Activated naive CD8-positive, alpha-beta T cell treated with anti-CD3 and anti-CD28 coated beads, Interleukin-2, amount 10 ng/mL, durations not matched to agents 7 days and 5 days (primary cell): ENCODE measurements at regions not wholly inside any gene's neighbourhood (a gene's known extent, or its start where the extent isn't known, plus 50 kb on each side); places are given as distances from the start of the nearest gene placed in this dataset.
A peak's percentile ranks its signal among the peaks of the same experiment; 100 is the strongest.

ENCODE experiments used
- ATAC-seq: fragments of 150-1000 bp; cut with Tn5 transposase; one replicate; pipeline ENCODE4 v1.10.0; 2021; ENCODE audit warnings: low read depth, moderate library complexity
- POLR2A ChIA-PET: fragments of 350-600 bp; sonication (Branson Sonifier 250); formaldehyde crosslinking; loops from one replicate; lab custom pipeline; 2021; ENCODE audit warnings: antibody characterized with exemption; lab: Charles Lee
- DNase-seq: peaks from one replicate; pipeline ENCODE4 v3.0.0; 2021
- H3K27ac Mint-ChIP-seq: one replicate; pipeline ENCODE4 v1.8.0; 2022; ENCODE audit warnings: mild to moderate bottlenecking, mixed read lengths
- H3K27me3 Mint-ChIP-seq: one replicate; pipeline ENCODE4 v1.8.0; 2022; ENCODE audit warnings: mild to moderate bottlenecking, moderate library complexity, mixed read lengths
- H3K36me3 Mint-ChIP-seq: one replicate; pipeline ENCODE4 v1.8.0; 2021; ENCODE audit warnings: mild to moderate bottlenecking, mixed read lengths
- H3K4me1 Mint-ChIP-seq: one replicate; pipeline ENCODE4 v1.8.0; 2021; ENCODE audit warnings: mixed read lengths
- H3K4me3 Mint-ChIP-seq: one replicate; pipeline ENCODE4 v1.8.0; 2022; ENCODE audit warnings: mild to moderate bottlenecking, moderate library complexity, mixed read lengths
- H3K9me3 Mint-ChIP-seq: one replicate; pipeline ENCODE4 v1.8.0; 2021; ENCODE audit warnings: mixed read lengths

GRCh38 chr7:17446340-17446739, 147.9 kb downstream of the AHR start:
- Mint-ChIP-seq H3K27ac (no peak overlapping the region), H3K36me3 (peaks cover 6% of the 10 kb centered on the region), H3K4me3 (no peak overlapping the region), H3K4me1 (peaks cover 2% of the 10 kb centered on the region), H3K9me3 (peaks cover 22% of the 10 kb centered on the region), H3K27me3 (peaks cover 6% of the 10 kb centered on the region)
- ATAC-seq (no peak), DNase-seq (no peak)
- POLR2A ChIA-PET, result no interaction called here

- peaks cover 6% of the 10 kb centered on the region for H3K36me3 Mint-ChIP-seq
- no peaks in the 10 kb centered on the region for H3K4me1 Mint-ChIP-seq
- H3K9me3 Mint-ChIP-seq, result peaks cover 21% of the 10 kb centered on the region
- DNase-seq (no peak), ATAC-seq (no peak)
- H3K4me3 Mint-ChIP-seq, result no peak overlapping the region
- peaks cover 6% of the 10 kb centered on the region for H3K27me3 Mint-ChIP-seq
- POLR2A ChIA-PET, result no interaction called here
- no peak overlapping the region for H3K27ac Mint-ChIP-seq
These were observed 149.5 kb downstream of the AHR start for GRCh38 chr7:17447728-17448478.

- POLR2A ChIA-PET, result no interaction called here
- H3K4me3 Mint-ChIP-seq, result no peak overlapping the region
- no peaks in the 10 kb centered on the region for H3K4me1 Mint-ChIP-seq
- no peak overlapping the region for H3K27ac Mint-ChIP-seq
- H3K36me3 Mint-ChIP-seq, result peaks cover 6% of the 10 kb centered on the region
- no peak for ATAC-seq
- H3K9me3 Mint-ChIP-seq, result peaks cover 20% of the 10 kb centered on the region
- peaks cover 2% of the 10 kb centered on the region for H3K27me3 Mint-ChIP-seq
- no peak for DNase-seq
These were observed 150.3 kb downstream of the AHR start for GRCh38 chr7:17448479-17449423.

- ATAC-seq (no peak), DNase-seq (no peak)
- no peak overlapping the region for H3K4me3 Mint-ChIP-seq
- peaks cover 1% of the 10 kb centered on the region for H3K4me1 Mint-ChIP-seq
- POLR2A ChIA-PET, result no interaction called here
- peaks cover 13% of the 10 kb centered on the region for H3K36me3 Mint-ChIP-seq
- peaks cover 14% of the 10 kb centered on the region for H3K9me3 Mint-ChIP-seq
- H3K27ac Mint-ChIP-seq, result no peak overlapping the region
- H3K27me3 Mint-ChIP-seq, result peaks cover 2% of the 10 kb centered on the region
These were observed 158.1 kb downstream of the AHR start for GRCh38 chr7:17456541-17456940.

- Mint-ChIP-seq H3K4me3 (no peak overlapping the region), H3K9me3 (peaks cover 16% of the 10 kb centered on the region), H3K27ac (no peak overlapping the region), H3K4me1 (peaks cover 8% of the 10 kb centered on the region), H3K36me3 (peaks cover 15% of the 10 kb centered on the region), H3K27me3 (no peaks in the 10 kb centered on the region)
- DNase-seq (no peak), ATAC-seq (no peak)
- POLR2A ChIA-PET, result no interaction called here
These were observed 161.5 kb downstream of the AHR start for GRCh38 chr7:17460001-17460400.

- Mint-ChIP-seq H3K27ac (no peak overlapping the region), H3K4me1 (peaks cover 8% of the 10 kb centered on the region), H3K36me3 (peaks cover 15% of the 10 kb centered on the region), H3K27me3 (no peaks in the 10 kb centered on the region), H3K4me3 (no peak overlapping the region), H3K9me3 (peaks cover 16% of the 10 kb centered on the region)
- ATAC-seq, result no peak
- POLR2A ChIA-PET, result interaction anchor here (0.5 kb wide), 1 partner anchor 155 kb away, joined by 6 read pairs; no protein-coding TSS in a partner anchor
- DNase-seq, result no peak
These were observed 162.2 kb downstream of the AHR start for GRCh38 chr7:17460665-17461064.

- DNase-seq, result no peak
- Mint-ChIP-seq H3K4me1 (peaks cover 14% of the 10 kb centered on the region), H3K27ac (no peak overlapping the region), H3K9me3 (peaks cover 14% of the 10 kb centered on the region), H3K27me3 (peaks cover 9% of the 10 kb centered on the region), H3K36me3 (peaks cover 15% of the 10 kb centered on the region), H3K4me3 (no peak overlapping the region)
- no peak for ATAC-seq
- POLR2A ChIA-PET, result no interaction called here
These were observed 163.7 kb downstream of the AHR start for GRCh38 chr7:17462131-17462631.

GRCh38 chr7:17463511-17464085, 165.1 kb downstream of the AHR start:
- DNase-seq, result no peak
- peak overlapping the region; percentile 59 for H3K27ac Mint-ChIP-seq
- peak; percentile 89 for ATAC-seq
- H3K4me1 Mint-ChIP-seq, result peaks cover 14% of the 10 kb centered on the region
- peaks cover 9% of the 10 kb centered on the region for H3K27me3 Mint-ChIP-seq
- H3K4me3 Mint-ChIP-seq, result peak overlapping the region; percentile 74
- POLR2A ChIA-PET, result no interaction called here
- peaks cover 8% of the 10 kb centered on the region for H3K9me3 Mint-ChIP-seq
- H3K36me3 Mint-ChIP-seq, result peaks cover 10% of the 10 kb centered on the region

GRCh38 chr7:17466216-17466615, 167.8 kb downstream of the AHR start:
- POLR2A ChIA-PET, result no interaction called here
- Mint-ChIP-seq H3K4me3 (peak overlapping the region; percentile 8), H3K36me3 (peaks cover 7% of the 10 kb centered on the region), H3K4me1 (peaks cover 14% of the 10 kb centered on the region), H3K27me3 (peaks cover 9% of the 10 kb centered on the region), H3K9me3 (peaks cover 4% of the 10 kb centered on the region), H3K27ac (no peak overlapping the region)
- DNase-seq, result no peak
- no peak for ATAC-seq

- no peak overlapping the region for H3K27ac Mint-ChIP-seq
- ATAC-seq (no peak), DNase-seq (no peak)
- H3K36me3 Mint-ChIP-seq, result peaks cover 2% of the 10 kb centered on the region
- peaks cover 1% of the 10 kb centered on the region for H3K9me3 Mint-ChIP-seq
- POLR2A ChIA-PET, result no interaction called here
- H3K4me3 Mint-ChIP-seq, result no peak overlapping the region
- H3K27me3 Mint-ChIP-seq, result peaks cover 9% of the 10 kb centered on the region
- H3K4me1 Mint-ChIP-seq, result peaks cover 14% of the 10 kb centered on the region
These were observed 169.0 kb downstream of the AHR start for GRCh38 chr7:17467386-17467945.

GRCh38 chr7:17471325-17471724, 172.9 kb downstream of the AHR start:
- H3K4me3 Mint-ChIP-seq, result no peak overlapping the region
- H3K27ac Mint-ChIP-seq, result no peak overlapping the region
- H3K36me3 Mint-ChIP-seq, result peaks cover 2% of the 10 kb centered on the region
- peaks cover 1% of the 10 kb centered on the region for H3K9me3 Mint-ChIP-seq
- DNase-seq (no peak), ATAC-seq (no peak)
- POLR2A ChIA-PET, result no interaction called here
- peaks cover 3% of the 10 kb centered on the region for H3K27me3 Mint-ChIP-seq
- H3K4me1 Mint-ChIP-seq, result peaks cover under 1% of the 10 kb centered on the region

- no peak for ATAC-seq
- H3K27me3 Mint-ChIP-seq, result peaks cover 4% of the 10 kb centered on the region
- no peak overlapping the region for H3K27ac Mint-ChIP-seq
- POLR2A ChIA-PET, result no interaction called here
- H3K9me3 Mint-ChIP-seq, result peaks cover 1% of the 10 kb centered on the region
- no peak overlapping the region for H3K4me3 Mint-ChIP-seq
- no peak for DNase-seq
- H3K4me1 Mint-ChIP-seq, result no peaks in the 10 kb centered on the region
- H3K36me3 Mint-ChIP-seq, result peaks cover 2% of the 10 kb centered on the region
These were observed 174.1 kb downstream of the AHR start for GRCh38 chr7:17472518-17472917.

- no peak for DNase-seq
- no peak for ATAC-seq
- Mint-ChIP-seq H3K4me1 (no peaks in the 10 kb centered on the region), H3K9me3 (peaks cover 1% of the 10 kb centered on the region), H3K27me3 (peaks cover 4% of the 10 kb centered on the region), H3K27ac (no peak overlapping the region), H3K36me3 (peaks cover 2% of the 10 kb centered on the region), H3K4me3 (no peak overlapping the region)
- POLR2A ChIA-PET, result no interaction called here
These were observed 174.5 kb downstream of the AHR start for GRCh38 chr7:17472939-17473338.
